MCF 10A (cell line): ENCODE measurements at regions not wholly inside any gene's neighbourhood (a gene's known extent, or its start where the extent isn't known, plus 50 kb on each side); places are given as distances from the start of the nearest gene placed in this dataset.

Source experiments
- BruUV-seq: library from RNA; stranded (reverse); fragments of 400-500 nt; replicated peaks from 2 replicates; lab custom pipeline; 2021; lab: Mats Ljungman, UMichigan
- CTCF ChIA-PET: fragments of 300-600 bp; sonication (Branson Sonifier 250); formaldehyde crosslinking; extraction: SDS; loops from one replicate; lab custom pipeline; 2021; ENCODE audit warnings: antibody characterized with exemption, inconsistent platforms; lab: Yijun Ruan, JAX
- POLR2A ChIA-PET: fragments of 300-600, 350-650 bp; sonication (Branson Sonifier 250); formaldehyde crosslinking; extraction: SDS; loops from one replicate; lab custom pipeline; 2020; ENCODE audit warnings: antibody characterized with exemption, inconsistent platforms; lab: Yijun Ruan, JAX
- DNase-seq: peaks from one replicate; pipeline ENCODE4 v3.0.0-alpha.2; 2018; ENCODE audit not compliant: unreplicated experiment
- H3K27ac Mint-ChIP-seq: one replicate; pipeline ENCODE4 v1.8.0; 2022; ENCODE audit warnings: mild to moderate bottlenecking, low read depth, mixed read lengths; ENCODE audit not compliant: unreplicated experiment
- H3K27me3 Mint-ChIP-seq: one replicate; pipeline ENCODE4 v1.8.0; 2022; ENCODE audit warnings: mixed read lengths; ENCODE audit not compliant: insufficient read depth, unreplicated experiment
- H3K36me3 Mint-ChIP-seq: one replicate; pipeline ENCODE4 v1.8.0; 2022; ENCODE audit warnings: mild to moderate bottlenecking, moderate library complexity, mixed read lengths; ENCODE audit not compliant: insufficient read depth, unreplicated experiment
- H3K4me1 Mint-ChIP-seq: one replicate; pipeline ENCODE4 v1.8.0; 2022; ENCODE audit warnings: mixed read lengths; ENCODE audit not compliant: insufficient read depth, unreplicated experiment
- H3K4me3 Mint-ChIP-seq: one replicate; pipeline ENCODE4 v1.8.0; 2022; ENCODE audit warnings: mild to moderate bottlenecking, moderate library complexity, mixed read lengths; ENCODE audit not compliant: unreplicated experiment
- H3K9me3 Mint-ChIP-seq: one replicate; pipeline ENCODE4 v1.8.0; 2022; ENCODE audit warnings: mixed read lengths; ENCODE audit not compliant: unreplicated experiment
- CTCF ChIP-seq: fragments of 200-600 bp; IDR thresholded peaks from one replicate; pipeline ENCODE4 v1.8.0; 2022; ENCODE audit warnings: antibody characterized with exemption, mild to moderate bottlenecking; ENCODE audit not compliant: unreplicated experiment
- intact Hi-C: fragments of 100-400 bp; cut with micrococcal nuclease; formaldehyde crosslinking; loops from 2 replicates; pipeline ENCODE4 v1.14.1; 2022

- Mint-ChIP-seq H3K4me3 (no peak overlapping the region), H3K4me1 (peaks cover 6% of the 10 kb centered on the region), H3K9me3 (no peaks in the 10 kb centered on the region), H3K27me3 (peaks cover 11% of the 10 kb centered on the region), H3K27ac (no peak overlapping the region), H3K36me3 (no peaks in the 10 kb centered on the region)
- DNase-seq, result no peak
- no peak for TF ChIP-seq CTCF
- intact Hi-C loops, result no loop called here
- POLR2A ChIA-PET, result interaction anchor here (1.1 kb wide), 1 partner anchor 38 kb away, joined by 5 read pairs; no protein-coding TSS in a partner anchor
- CTCF ChIA-PET, result interaction anchor here (0.6 to 8.3 kb wide), 4 partner anchors 12 to 238 kb away, joined by 3 to 68 read pairs (median 5); no protein-coding TSS in a partner anchor
- BruUV-seq, result no TSS peak
These were observed 56.2 kb upstream of the ANXA1 start for GRCh38 chr9:73095425-73095824.

- TF ChIP-seq CTCF, result no peak
- intact Hi-C loops, result no loop called here
- DNase-seq, result no peak
- no TSS peak for BruUV-seq
- no peaks in the 10 kb centered on the region for H3K9me3 Mint-ChIP-seq
- ChIA-PET CTCF (interaction anchor here (0.7 to 8.3 kb wide), 3 partner anchors 13 to 1318 kb away, joined by 3 to 68 read pairs (median 3); no protein-coding TSS in a partner anchor), POLR2A (interaction anchor here (0.6 kb wide), 2 partner anchors 663 to 1066 kb away, joined by 3 to 6 read pairs; no protein-coding TSS in a partner anchor)
- no peaks in the 10 kb centered on the region for H3K4me1 Mint-ChIP-seq
- no peak overlapping the region for H3K27ac Mint-ChIP-seq
- H3K4me3 Mint-ChIP-seq, result peak overlapping the region; percentile 43
- H3K27me3 Mint-ChIP-seq, result peaks cover 11% of the 10 kb centered on the region
- no peaks in the 10 kb centered on the region for H3K36me3 Mint-ChIP-seq
These were observed 57.8 kb upstream of the ANXA1 start for GRCh38 chr9:73093740-73094379.

GRCh38 chr9:73093016-73093739, 58.5 kb upstream of the ANXA1 start:
- no TSS peak for BruUV-seq
- intact Hi-C loops, result no loop called here
- peaks cover 11% of the 10 kb centered on the region for H3K27me3 Mint-ChIP-seq
- no peak overlapping the region for H3K27ac Mint-ChIP-seq
- no peak overlapping the region for H3K4me3 Mint-ChIP-seq
- ChIA-PET CTCF (interaction anchor here (0.5 to 8.3 kb wide), 3 partner anchors 12 to 238 kb away, joined by 3 to 68 read pairs (median 3); no protein-coding TSS in a partner anchor), POLR2A (interaction anchor here (0.6 to 1.3 kb wide), 2 partner anchors 24 to 662 kb away, joined by 3 to 4 read pairs; no protein-coding TSS in a partner anchor)
- no peaks in the 10 kb centered on the region for H3K36me3 Mint-ChIP-seq
- TF ChIP-seq CTCF, result no peak
- no peaks in the 10 kb centered on the region for H3K9me3 Mint-ChIP-seq
- H3K4me1 Mint-ChIP-seq, result no peaks in the 10 kb centered on the region
- no peak for DNase-seq

- POLR2A ChIA-PET, result interaction anchor here (1.0 to 1.3 kb wide), 2 partner anchors 20 to 25 kb away, joined by 3 to 4 read pairs; no protein-coding TSS in a partner anchor
- H3K27me3 Mint-ChIP-seq, result peaks cover 11% of the 10 kb centered on the region
- intact Hi-C loops, result no loop called here
- H3K4me3 Mint-ChIP-seq, result no peak overlapping the region
- TF ChIP-seq CTCF, result no peak
- DNase-seq, result no peak
- no peaks in the 10 kb centered on the region for H3K9me3 Mint-ChIP-seq
- no TSS peak for BruUV-seq
- CTCF ChIA-PET, result interaction anchor here (1.1 to 8.3 kb wide), 2 partner anchors 11 to 234 kb away, joined by 5 to 68 read pairs; no protein-coding TSS in a partner anchor
- no peak overlapping the region for H3K27ac Mint-ChIP-seq
- no peaks in the 10 kb centered on the region for H3K4me1 Mint-ChIP-seq
- H3K36me3 Mint-ChIP-seq, result no peaks in the 10 kb centered on the region
These were observed 59.8 kb upstream of the ANXA1 start for GRCh38 chr9:73091909-73092308.
